ENCODE measurements at regions not wholly inside any gene's neighbourhood (a gene's known extent, or its start where the extent isn't known, plus 50 kb on each side); places are given as distances from the start of the nearest gene placed in this dataset.

- Histone ChIP-seq H3K36me3 (ENCODE audit: control insufficient read depth, insufficient read depth, low read length) (no peaks in the 10 kb centered on the region), H3K9me3 (ENCODE audit: control insufficient read depth, low read length) (no peaks in the 10 kb centered on the region), H3K27ac (ENCODE audit: low read depth, low read length, severe bottlenecking) (no peak overlapping the region), H3K4me3 (ENCODE audit: extremely low read depth, insufficient read depth, low read length, poor library complexity, severe bottlenecking) (no peak overlapping the region), H3K4me1 (ENCODE audit: control insufficient read depth, insufficient read depth, low read length, poor library complexity, severe bottlenecking) (no peaks in the 10 kb centered on the region)
- 90 to 94% methylated on average over 26 to 28 of the region's 29 CpGs for WGBS, 2 experiments (ENCODE audit: insufficient coverage in 2 of 2)
Observed at GRCh38 chr10:131849591-131850382, 51.0 kb upstream of the PPP2R2D start.

GRCh38 chr10:131850383-131850870, 50.4 kb upstream of the PPP2R2D start:
- H3K4me1 ChIP-seq (ENCODE audit: control insufficient read depth, insufficient read depth, low read length, poor library complexity, severe bottlenecking): no peaks in the 10 kb centered on the region
- no peaks in the 10 kb centered on the region for H3K9me3 ChIP-seq (ENCODE audit: control insufficient read depth, low read length)
- no peaks in the 10 kb centered on the region for H3K36me3 ChIP-seq (ENCODE audit: control insufficient read depth, insufficient read depth, low read length)
- H3K27ac ChIP-seq (ENCODE audit: low read depth, low read length, severe bottlenecking): no peak overlapping the region
- WGBS, 2 experiments (ENCODE audit: insufficient coverage in 2 of 2): 25 to 72% methylated on average over 1 to 4 of the region's 6 CpGs
- no peak overlapping the region for H3K4me3 ChIP-seq (ENCODE audit: extremely low read depth, insufficient read depth, low read length, poor library complexity, severe bottlenecking)

Data from mesodermal cell (in vitro differentiated cells).